Erythroblast (primary cell): ENCODE measurements at regions not wholly inside any gene's neighbourhood (a gene's known extent, or its start where the extent isn't known, plus 50 kb on each side); places are given as distances from the start of the nearest gene placed in this dataset.

Experiments used
- GATA1 ChIP-seq: IDR thresholded peaks from 2 replicates; pipeline ENCODE4 v1.6.1; 2011; ENCODE audit warnings: low read depth, mild to moderate bottlenecking, control low read depth, low read length, moderate library complexity
- POLR2A ChIP-seq: IDR thresholded peaks from 2 replicates; pipeline ENCODE4 v1.6.1; 2011; ENCODE audit warnings: mild to moderate bottlenecking, low read length

- TF ChIP-seq POLR2A (no peak), GATA1 (no peak)
Observed at GRCh38 chr6:126807876-126808275, 310.6 kb upstream of the RSPO3 start.
